Right renal cortex interstitium (tissue), 3 donors: ENCODE measurements at regions not wholly inside any gene's neighbourhood (a gene's known extent, or its start where the extent isn't known, plus 50 kb on each side); places are given as distances from the start of the nearest gene placed in this dataset.

ENCODE experiments used
- DNase-seq, 3 donors: peaks; one replicate each; pipeline ENCODE4 v3.0.0-alpha.2; 2013; ENCODE audit warnings: low read depth in 3 of 3, low spot score in 2 of 3

DNA sequence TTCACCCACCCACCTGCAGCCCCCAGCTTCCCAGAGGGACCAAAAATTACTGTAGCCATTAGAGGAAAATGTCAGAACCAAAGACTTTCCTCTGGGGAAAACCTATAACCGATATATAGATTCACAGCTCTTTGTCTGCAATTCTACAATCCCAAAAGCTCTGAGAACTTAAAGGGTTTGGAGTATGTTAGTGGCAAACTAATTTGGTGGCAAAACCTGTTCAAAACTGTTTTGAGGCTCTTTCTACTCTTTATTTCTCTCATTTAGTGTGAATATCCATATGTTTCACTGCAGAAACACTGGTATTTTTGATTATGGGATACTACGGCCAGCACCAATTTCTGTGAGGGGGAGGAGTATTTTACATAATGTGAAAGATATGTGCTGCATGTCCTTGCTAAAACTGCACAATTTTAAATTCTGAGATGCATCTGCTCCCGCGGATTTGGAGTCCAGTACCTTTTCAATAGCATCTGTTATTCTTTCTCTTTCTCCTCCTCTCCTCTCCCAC is 87.5 kb upstream of the MTNR1B start:
- DNase-seq: no peak

DNA sequence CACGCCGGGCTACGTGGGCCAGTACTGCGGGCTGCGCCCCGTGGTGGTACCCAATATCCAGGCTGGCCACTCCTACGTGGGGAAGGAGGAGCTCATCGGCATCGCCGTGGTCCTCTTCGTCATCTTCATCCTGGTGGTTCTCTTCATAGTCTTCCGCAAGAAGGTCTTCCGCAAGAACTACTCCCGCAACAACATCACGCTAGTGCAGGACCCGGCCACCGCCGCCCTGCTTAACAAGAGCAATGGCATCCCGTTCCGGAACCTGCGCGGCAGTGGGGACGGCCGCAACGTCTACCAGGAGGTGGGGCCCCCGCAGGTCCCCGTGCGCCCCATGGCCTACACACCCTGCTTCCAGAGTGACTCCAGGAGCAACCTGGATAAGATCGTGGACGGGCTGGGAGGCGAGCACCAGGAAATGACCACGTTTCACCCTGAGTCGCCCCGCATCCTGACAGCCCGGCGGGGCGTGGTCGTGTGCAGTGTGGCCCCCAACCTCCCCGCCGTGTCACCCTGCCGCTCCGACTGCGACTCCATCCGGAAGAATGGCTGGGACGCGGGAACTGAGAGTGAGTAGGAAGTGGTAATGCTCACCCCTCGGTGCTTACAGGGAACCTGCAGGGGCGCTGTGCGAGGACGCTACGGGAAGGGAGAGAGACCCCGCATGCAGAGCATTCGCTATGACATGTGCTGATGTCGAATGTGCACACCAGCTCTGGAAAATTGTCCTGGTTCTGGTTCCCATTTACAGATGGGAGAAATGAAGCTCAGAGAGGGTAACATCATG is 86.4 kb upstream of the MTNR1B start:
- DNase-seq: no peak

DNA sequence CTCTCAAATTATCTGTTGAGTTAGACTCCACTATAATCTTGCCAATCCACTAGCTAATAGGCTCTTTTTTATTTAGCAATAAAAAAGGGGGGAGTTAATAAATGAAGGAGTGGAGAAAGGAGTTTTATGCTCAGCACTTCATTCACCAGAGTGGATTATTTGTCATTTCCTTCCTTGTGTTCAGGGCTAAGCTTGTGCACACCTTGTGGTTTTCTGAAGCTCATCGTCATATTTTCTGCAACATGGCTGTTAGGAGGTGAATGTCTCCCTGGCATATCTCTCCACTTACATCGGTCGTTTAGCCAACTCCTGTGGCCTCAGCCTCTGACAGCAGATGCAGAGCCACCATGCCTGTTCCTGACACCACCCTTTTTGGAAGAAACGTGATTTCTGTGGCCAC is 83.9 kb upstream of the MTNR1B start:
- DNase-seq: no peak

DNA sequence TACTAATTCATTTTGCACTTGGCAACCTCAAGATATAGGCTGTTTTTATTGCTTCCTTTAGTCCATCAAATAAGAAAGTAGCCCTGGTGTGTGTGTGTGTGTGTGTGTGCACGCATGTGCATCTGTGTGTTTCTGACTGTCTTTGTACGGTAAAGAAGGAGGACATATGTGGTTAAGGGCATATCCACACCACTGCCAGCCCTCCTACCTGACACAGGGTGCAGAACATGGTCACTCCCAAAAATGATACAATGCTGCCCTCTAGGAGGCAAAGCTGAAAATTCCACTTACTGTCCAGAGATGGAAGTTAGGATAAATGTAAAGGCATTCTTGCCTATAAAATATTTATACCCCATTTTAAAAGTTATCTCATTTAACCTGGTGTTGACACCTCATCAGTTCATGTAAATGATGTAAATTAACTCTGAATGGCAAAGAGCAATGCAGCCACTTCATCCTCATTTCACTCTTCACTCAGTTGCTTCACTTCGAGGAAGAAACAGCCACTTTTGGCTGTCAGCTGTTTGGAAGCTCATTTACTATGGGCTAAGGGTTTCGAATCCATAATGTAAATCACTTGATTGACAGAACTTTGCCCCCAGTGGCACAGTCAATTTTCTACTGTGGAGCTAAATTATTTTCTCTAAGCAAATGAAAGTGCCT is 83.1 kb upstream of the MTNR1B start:
- DNase-seq: peak; percentile 57 to 63 (median 62)

DNA sequence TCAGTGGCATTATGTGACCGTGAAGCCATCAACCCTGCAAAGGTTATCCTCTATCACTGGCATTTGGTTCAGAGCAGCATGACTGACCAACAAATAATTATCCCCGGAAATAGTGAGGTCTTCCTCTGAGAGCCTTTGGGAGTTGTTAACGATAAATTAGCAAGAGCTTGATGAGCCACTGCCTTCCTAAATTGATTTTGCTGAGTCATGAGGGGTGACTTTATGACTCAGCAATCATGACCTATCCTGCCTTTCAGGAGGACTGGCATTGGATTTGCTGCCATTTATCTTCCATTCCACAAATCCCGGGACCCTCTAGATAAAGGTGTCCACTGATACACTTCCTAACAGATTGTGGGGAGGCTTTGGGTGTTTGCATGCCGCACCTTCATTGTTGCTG is 80.8 kb upstream of the MTNR1B start:
- no peak for DNase-seq

DNA sequence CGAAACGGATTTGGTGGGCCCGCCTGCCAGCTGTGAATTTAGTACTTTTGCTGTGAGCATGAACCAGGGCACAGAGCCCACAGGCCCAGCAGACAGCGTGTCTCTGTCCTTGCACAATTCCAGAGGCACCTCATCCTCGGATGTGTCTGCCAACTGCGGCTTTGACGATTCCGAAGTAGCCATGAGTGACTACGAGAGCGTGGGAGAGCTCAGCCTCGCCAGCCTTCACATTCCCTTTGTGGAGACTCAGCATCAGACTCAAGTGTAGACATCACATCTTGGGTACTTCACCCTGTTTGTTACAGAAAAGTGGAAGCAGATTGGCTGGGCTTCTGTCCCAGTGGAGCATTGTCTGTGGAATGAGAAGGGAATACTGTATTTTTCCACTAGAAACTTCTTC is 78.6 kb upstream of the MTNR1B start:
- no peak for DNase-seq

DNA sequence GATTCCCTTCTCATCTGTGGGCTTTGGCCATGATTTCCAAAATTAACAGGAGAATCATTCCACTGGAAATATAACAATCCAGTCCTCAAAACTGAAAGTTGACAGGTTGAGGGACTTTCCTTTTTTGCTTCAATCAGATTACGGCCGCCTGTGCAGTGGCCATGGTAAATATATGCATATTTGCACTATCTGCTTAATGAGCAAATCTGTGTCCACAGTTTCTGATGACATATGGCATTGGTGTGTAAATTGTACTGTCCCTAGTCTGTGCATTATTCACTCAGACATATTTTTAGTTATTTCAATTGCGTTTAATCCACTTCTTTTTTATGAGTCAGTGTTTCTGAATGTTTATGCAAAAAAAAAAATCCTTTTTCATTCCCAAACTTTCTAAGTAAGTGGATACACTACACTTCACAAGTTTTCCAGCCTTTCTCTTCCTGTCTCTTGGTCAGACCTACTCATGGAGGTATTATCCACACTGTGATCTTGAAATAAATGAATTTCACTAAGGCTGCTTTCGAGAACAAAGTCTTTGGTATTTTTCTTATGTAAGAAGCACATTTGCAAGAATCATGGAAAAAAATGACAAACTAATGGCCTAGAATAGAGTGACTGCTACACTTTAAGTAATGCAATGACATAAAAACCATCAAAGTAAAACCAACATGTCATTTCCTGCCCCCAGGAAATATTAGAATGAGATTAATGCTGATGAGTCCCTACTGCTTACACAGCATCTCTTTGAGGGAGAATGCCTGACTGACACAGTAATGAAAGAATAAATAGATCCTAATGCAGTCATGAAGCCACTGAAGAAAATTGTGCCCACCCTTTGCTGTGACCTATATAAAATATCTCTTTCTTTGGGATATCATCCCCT is 76.4 kb upstream of the MTNR1B start:
- no peak for DNase-seq

DNA sequence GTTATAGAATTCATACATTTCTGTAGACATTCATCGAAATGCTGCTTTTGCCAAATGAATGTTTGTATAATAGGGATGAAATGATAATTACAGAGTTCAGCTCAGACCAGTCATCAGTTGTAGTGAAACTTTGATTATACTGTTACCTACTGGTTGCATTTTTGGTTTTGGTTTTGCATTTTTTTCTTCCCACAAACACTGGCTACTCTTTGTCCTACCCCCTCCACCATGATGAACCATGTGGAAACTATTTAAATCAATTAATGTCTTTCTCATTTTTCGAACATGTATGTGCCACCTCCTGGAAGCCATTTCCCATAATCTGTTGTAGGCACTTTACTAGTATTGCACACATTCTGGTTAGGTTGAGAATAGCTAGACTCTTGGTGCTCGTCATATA is 75.3 kb upstream of the MTNR1B start:
- no peak for DNase-seq

DNA sequence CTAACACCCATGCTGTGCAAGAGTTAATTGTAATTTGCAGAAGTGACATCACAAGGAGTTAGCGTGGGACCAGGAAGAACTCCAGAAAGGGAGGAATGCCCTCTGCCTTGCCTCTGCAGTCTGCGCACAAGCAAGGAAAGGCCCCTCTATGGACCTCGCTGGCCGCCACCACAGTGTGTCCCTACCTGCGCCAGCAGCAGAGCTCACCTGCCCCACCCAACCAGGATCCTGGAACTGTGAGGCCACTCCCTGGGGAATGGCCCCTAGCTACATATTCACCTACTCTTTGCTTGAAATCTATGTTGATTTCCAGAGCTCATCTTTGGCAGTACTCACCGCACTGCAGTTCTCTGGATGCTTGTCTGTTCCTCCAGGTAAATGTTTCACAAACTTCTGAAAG is 72.0 kb upstream of the MTNR1B start:
- no peak for DNase-seq

DNA sequence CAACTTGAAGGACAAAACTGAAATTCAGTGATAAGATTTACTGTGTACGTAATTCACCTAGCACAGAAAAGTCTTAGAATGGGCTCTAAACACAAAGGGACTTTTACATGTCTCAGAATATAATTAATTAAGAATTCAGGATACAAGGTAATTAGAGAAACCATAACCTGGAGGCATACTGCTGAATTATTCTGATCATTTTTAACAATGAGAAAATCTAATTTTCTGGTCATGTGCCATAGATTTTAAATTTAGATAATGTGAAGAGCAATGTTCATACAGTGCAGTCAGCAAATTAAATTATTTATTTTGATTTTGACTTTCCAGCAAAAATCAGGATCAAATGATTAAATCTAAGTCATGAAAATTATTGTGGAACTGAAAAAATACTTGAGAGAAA is 67.0 kb upstream of the MTNR1B start:
- DNase-seq: no peak

DNA sequence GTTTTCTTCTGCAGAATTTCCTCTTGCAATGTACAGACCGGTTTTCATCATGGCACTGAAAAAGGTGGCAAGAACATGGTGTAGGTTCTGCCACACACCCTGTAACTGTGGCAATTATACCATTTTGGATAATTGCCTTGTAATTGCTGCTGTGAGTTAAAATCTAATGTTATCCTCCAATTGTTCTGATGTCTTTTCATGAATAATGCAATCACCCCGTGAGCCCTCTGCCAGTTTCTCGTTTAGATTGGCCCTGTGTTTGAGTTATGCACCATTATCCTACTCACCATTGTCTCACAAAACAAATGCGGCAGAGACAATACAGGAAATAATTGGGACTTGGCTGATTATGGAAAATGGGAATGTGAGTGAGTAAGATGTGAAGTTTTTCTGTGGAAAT is 61.8 kb upstream of the MTNR1B start:
- no peak for DNase-seq

DNA sequence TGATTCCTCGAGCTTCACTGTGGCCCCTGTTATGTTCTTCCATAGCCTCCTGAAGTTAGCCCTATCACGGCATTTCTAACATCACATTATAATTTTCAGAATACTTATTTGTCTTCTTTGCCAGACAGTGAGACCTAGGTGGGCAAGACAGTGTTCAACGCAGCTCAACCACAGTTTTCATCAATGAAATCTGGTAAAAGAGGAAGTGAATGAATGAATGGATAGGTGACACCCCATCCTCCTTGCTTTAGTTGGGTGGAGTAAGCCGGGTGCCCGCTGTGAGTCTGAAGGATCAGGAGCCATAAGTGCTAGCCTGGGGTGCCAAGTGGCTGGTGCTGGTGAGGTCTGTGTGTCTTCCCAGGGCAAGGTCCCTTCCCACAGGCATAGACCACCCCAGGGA is 60.2 kb upstream of the MTNR1B start:
- DNase-seq: no peak

DNA sequence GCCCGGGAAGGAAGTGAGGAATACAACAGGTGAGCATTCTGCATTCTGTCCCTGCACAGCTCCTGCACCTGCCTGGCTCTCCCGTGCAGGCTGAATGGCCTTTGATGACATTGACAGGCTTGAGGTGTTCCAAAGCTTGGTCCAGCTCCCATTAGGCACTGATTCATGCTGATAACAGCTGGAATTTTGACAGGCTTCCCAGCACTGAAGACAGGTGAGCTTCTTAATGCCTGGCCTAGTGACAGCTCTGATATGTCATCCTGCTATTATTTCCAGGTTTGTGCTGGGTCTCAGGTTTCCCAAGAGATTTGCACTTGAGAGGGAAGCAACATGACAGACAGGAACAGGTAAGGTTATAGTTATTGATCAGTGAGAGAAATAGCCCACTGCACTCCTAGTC is 58.0 kb upstream of the MTNR1B start:
- no peak for DNase-seq

DNA sequence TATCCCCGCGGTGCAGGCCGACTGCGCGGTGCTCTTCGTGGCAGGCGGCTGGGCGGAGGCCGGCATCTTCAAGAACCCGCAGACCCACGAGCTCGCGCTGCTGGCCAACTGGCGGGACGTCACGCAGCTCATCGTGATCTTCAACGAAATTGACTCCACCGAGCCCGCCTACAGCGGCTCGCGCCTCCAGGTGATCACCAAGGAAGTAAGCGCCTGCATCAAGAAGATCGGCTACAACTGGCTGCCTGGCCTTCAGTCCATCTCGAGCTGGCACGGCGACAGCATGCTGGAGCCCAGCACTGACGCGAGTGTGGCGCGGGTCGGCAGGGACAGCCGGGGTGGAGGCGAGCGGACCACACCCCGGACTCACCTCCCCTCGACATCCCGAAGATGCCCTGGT is 53.9 kb upstream of the MTNR1B start:
- no peak for DNase-seq

DNA sequence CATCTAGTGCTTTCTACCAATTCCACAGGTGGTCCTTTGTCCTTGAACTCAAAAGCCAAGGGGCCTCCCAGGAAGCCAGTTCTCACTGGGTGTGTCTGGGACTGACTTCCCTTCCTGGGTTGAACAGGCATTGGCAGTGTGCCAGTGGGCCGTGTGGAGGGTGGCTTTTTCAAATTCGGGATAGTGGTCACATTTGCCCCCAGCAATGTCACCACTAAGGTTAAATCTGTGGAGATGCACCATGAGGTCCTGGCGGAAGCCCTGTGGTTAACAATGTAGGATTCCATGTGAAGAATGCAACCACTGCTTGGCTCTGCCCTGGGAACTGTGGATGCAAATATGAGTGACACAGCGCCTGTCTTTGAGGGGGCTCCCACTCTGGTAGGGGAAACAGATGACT is 53.2 kb upstream of the MTNR1B start:
- DNase-seq: no peak

DNA sequence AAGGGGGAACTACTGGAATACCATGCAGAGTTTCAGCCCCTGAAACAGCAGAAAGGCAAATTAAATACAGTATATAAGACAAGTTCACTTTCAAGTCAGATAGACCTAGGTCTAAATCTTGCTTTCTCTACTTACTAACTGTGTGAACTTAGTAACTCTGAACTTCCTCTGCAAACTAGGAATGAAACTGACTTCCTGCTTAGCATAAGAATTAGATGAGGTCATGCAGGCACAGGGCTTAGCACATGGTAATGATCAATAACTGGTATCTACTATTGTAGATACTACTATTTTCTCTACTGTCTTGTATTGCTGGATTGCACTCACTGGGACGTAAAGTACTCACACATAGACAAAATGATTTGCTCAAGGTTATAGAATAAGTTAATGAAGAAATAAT is 51.5 kb upstream of the MTNR1B start:
- DNase-seq: no peak

DNA sequence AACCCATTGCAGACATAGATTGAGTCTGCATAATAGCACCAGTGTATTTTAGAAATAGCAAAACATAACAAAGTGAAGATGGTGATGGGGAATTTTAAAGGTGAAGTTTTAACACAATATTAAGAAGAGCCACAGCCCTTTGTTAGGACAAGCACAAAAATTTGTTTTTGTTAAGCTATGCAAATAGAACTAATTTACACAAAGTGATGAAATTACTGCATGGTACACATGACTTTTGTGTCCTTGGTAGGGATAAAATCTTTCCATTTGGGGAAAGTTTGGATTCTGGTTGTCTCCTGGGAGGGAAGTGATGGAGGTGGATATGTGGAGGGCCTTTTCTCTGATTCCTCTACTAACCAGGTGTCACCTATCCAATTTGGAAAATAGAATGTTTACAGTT is 50.4 kb upstream of the MTNR1B start:
- DNase-seq: no peak
